ENCODE measurements at regions not wholly inside any gene's neighbourhood (a gene's known extent, or its start where the extent isn't known, plus 50 kb on each side); places are given as distances from the start of the nearest gene placed in this dataset.

DNA sequence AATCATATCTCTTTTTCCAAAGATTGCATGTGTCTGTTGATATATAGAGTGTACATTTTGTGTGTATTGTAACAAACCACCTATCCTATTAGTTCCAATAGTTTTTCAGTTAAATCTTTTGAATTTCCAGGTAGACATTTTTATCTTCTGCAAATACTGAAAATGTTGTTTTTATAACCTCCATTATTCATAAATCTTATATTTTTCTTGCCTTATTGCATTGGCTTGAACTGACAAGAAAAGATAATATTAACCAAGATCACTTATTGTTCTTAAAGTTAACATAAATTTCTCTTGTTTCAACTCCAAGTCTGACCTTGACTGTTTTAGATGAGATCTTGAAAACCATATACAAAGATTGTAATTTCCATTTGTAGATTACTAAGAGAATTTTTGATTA is 251.6 kb downstream of the IRX2 start:
- TF ChIP-seq GABPA (IDR thresholded peaks at IDR 0.05; ENCODE audit: borderline replicate concordance, insufficient read depth, low read length), result no peak
- TF ChIP-seq TAF7 (optimal IDR thresholded peaks at IDR 0.05; ENCODE audit: borderline replicate concordance, low read depth, low read length), result no peak
- TF ChIP-seq POLR2AphosphoS5 (IDR thresholded peaks at IDR 0.05; ENCODE audit: low read depth, low read length), result no peak
- TF ChIP-seq, protein P1, sequence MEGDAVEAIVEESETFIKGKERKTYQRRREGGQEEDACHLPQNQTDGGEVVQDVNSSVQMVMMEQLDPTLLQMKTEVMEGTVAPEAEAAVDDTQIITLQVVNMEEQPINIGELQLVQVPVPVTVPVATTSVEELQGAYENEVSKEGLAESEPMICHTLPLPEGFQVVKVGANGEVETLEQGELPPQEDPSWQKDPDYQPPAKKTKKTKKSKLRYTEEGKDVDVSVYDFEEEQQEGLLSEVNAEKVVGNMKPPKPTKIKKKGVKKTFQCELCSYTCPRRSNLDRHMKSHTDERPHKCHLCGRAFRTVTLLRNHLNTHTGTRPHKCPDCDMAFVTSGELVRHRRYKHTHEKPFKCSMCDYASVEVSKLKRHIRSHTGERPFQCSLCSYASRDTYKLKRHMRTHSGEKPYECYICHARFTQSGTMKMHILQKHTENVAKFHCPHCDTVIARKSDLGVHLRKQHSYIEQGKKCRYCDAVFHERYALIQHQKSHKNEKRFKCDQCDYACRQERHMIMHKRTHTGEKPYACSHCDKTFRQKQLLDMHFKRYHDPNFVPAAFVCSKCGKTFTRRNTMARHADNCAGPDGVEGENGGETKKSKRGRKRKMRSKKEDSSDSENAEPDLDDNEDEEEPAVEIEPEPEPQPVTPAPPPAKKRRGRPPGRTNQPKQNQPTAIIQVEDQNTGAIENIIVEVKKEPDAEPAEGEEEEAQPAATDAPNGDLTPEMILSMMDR (IDR thresholded peaks at IDR 0.05; ENCODE audit: control extremely low read depth in 1 of 3, insufficient read depth in 1 of 3, low read depth in 1 of 3, low read length in 3 of 3), result no peak
- TF ChIP-seq HDAC2 (IDR thresholded peaks at IDR 0.05; ENCODE audit: borderline replicate concordance in 1 of 2, low read depth in 2 of 2, low read length in 2 of 2), result no peak
- no peak for TF ChIP-seq EZH2 (IDR thresholded peaks at IDR 0.05; ENCODE audit: low read depth, low read length, severe bottlenecking)
- no peak for TF ChIP-seq FOSL1 (IDR thresholded peaks at IDR 0.05; ENCODE audit: insufficient read depth, low read depth, low read length)
- TF ChIP-seq EP300 (IDR thresholded peaks at IDR 0.05; ENCODE audit: borderline replicate concordance in 1 of 2, low read depth in 2 of 2, low read length in 2 of 2), result no peak
- no peak for TF ChIP-seq RBBP5 (IDR thresholded peaks at IDR 0.05; ENCODE audit: borderline replicate concordance, low read depth, low read length)
- no peak for TF ChIP-seq YY1 (IDR thresholded peaks at IDR 0.05; ENCODE audit: low read depth, low read length)
- TF ChIP-seq JUN (IDR thresholded peaks at IDR 0.05; ENCODE audit: low read depth, low read length), result no peak

Data from H1 (cell line).